ENCODE measurements at regions not wholly inside any gene's neighbourhood (a gene's known extent, or its start where the extent isn't known, plus 50 kb on each side); places are given as distances from the start of the nearest gene placed in this dataset.

GRCh38 chr7:96538632-96539031 is 171.0 kb downstream of the SEM1 start:
- TF ChIP-seq CTCF (conservative IDR thresholded peaks at IDR 0.05): no peak
- no peak overlapping the region for H3K4me3 Mint-ChIP-seq
- Histone ChIP-seq H4K5ac (ENCODE audit: insufficient read length, low read depth, low read length) (no peak overlapping the region), H3K23me2 (ENCODE audit: insufficient read length, low read depth, low read length, poor library complexity, severe bottlenecking) (no peaks in the 10 kb centered on the region), H2BK120ac (ENCODE audit: low read depth, low read length, poor library complexity, severe bottlenecking) (no peak overlapping the region), H2AFZ (ENCODE audit: low read length) (no peak overlapping the region), H3K4ac (ENCODE audit: low read depth, low read length) (no peak overlapping the region), H3K4me1 (ENCODE audit: insufficient read depth, low read length) (no peaks in the 10 kb centered on the region), H3K27ac (ENCODE audit: insufficient read length, low read depth, low read length) (no peak overlapping the region), H3T11ph (ENCODE audit: low read length) (no peak overlapping the region), H2BK12ac (ENCODE audit: insufficient read length, low read depth, low read length) (no peak overlapping the region), H4K8ac (replicated peaks; ENCODE audit: insufficient read length, low read depth, low read length) (no peak overlapping the region), H2AK5ac (ENCODE audit: insufficient read length, low read length) (no peak overlapping the region), H3K9ac (ENCODE audit: extremely low read depth, insufficient read length, low read length) (no peak overlapping the region), H2BK20ac (ENCODE audit: low read depth, low read length, poor library complexity, severe bottlenecking) (no peak overlapping the region), H2BK15ac (ENCODE audit: low read depth, low read length) (no peak overlapping the region), H3K27me3 (ENCODE audit: insufficient read depth, low read length) (no peaks in the 10 kb centered on the region), H3K79me2 (ENCODE audit: insufficient read depth, low read length) (no peaks in the 10 kb centered on the region), H3K56ac (ENCODE audit: insufficient read length, low read depth, low read length) (no peak overlapping the region), H3K18ac (ENCODE audit: insufficient read length, low read depth, low read length) (no peak overlapping the region), H2BK5ac (ENCODE audit: insufficient read length, low read length) (no peak overlapping the region), H3K4me2 (ENCODE audit: insufficient read depth, insufficient read length, low read length) (no peak overlapping the region), H3K79me1 (ENCODE audit: insufficient read depth, low read depth, low read length, poor library complexity, severe bottlenecking) (no peaks in the 10 kb centered on the region), H4K20me1 (ENCODE audit: control insufficient read depth, insufficient read depth, insufficient read length) (no peaks in the 10 kb centered on the region), H3K23ac (ENCODE audit: insufficient read length, low read depth, low read length) (no peak overlapping the region), H3K14ac (ENCODE audit: insufficient read depth, low read length) (no peak overlapping the region), H3K9me3 (ENCODE audit: control insufficient read depth, low read depth, low read length) (no peaks in the 10 kb centered on the region), H4K91ac (ENCODE audit: insufficient read length, low read depth, low read length) (no peak overlapping the region)
- no peaks in the 10 kb centered on the region for H3K36me3 Mint-ChIP-seq (ENCODE audit: insufficient read depth in 1 of 3, low read depth in 3 of 3)
- H3K4me1 Mint-ChIP-seq: no peaks in the 10 kb centered on the region
- no peaks in the 10 kb centered on the region for H3K27me3 Mint-ChIP-seq (ENCODE audit: low read depth)
- WGBS (ENCODE audit: extremely low coverage, insufficient read length, low lambda C conversion rate): no CpG with 5 or more reads among the region's 2 CpGs
- H3K9me3 Mint-ChIP-seq: no peaks in the 10 kb centered on the region
- DNase-seq: no peak
- no peak overlapping the region for H3K27ac Mint-ChIP-seq
